DND-41 (cell line): ENCODE measurements at regions not wholly inside any gene's neighbourhood (a gene's known extent, or its start where the extent isn't known, plus 50 kb on each side); places are given as distances from the start of the nearest gene placed in this dataset.

ENCODE experiments used
- CTCF ChIP-seq: IDR thresholded peaks from 2 replicates; pipeline ENCODE4 v1.5.1; 2012; ENCODE audit warnings: borderline replicate concordance, low read length, moderate library complexity, mild to moderate bottlenecking; ENCODE audit not compliant: poor library complexity, severe bottlenecking; ENCODE audit errors: extremely low read depth
- EZH2 ChIP-seq: IDR thresholded peaks from 3 replicates; pipeline ENCODE4 v1.6.1; 2012; ENCODE audit warnings: borderline replicate concordance, low read depth, mild to moderate bottlenecking, moderate library complexity, low read length, inconsistent platforms; ENCODE audit not compliant: severe bottlenecking

- TF ChIP-seq CTCF (no peak), EZH2 (no peak)
Measured at GRCh38 chr3:72263223-72263990, 478.5 kb upstream of the PROK2 start.
